GM12865 (cell line): ENCODE measurements at regions not wholly inside any gene's neighbourhood (a gene's known extent, or its start where the extent isn't known, plus 50 kb on each side); places are given as distances from the start of the nearest gene placed in this dataset.

Experiments used
- DNase-seq: peaks from one replicate; pipeline ENCODE4 v3.0.0; 2010; ENCODE audit warnings: low read depth
- H3K4me3 ChIP-seq: 2 replicates; pipeline ENCODE4 v1.5.1; 2011; ENCODE audit warnings: mild to moderate bottlenecking, low read depth, low read length, control low read depth
- CTCF ChIP-seq: IDR thresholded peaks from 2 replicates; pipeline ENCODE4 v1.5.1; 2011; ENCODE audit warnings: low read length, control low read depth, low read depth, inconsistent platforms; ENCODE audit not compliant: insufficient read depth; ENCODE audit errors: missing control alignments

GRCh38 chr2:22600999-22601398 is 784.0 kb upstream of the KLHL29 start:
- TF ChIP-seq CTCF, result no peak
- DNase-seq, result no peak
- no peak overlapping the region for H3K4me3 ChIP-seq

GRCh38 chr2:22604136-22604535 is 780.8 kb upstream of the KLHL29 start:
- H3K4me3 ChIP-seq, result no peak overlapping the region
- no peak for TF ChIP-seq CTCF
- DNase-seq, result no peak

- no peak overlapping the region for H3K4me3 ChIP-seq
- TF ChIP-seq CTCF, result no peak
- no peak for DNase-seq
Measured at GRCh38 chr2:22616031-22616430, 768.9 kb upstream of the KLHL29 start.

GRCh38 chr2:22623620-22624019 is 761.4 kb upstream of the KLHL29 start:
- DNase-seq, result no peak
- no peak for TF ChIP-seq CTCF
- H3K4me3 ChIP-seq, result no peak overlapping the region

- no peak overlapping the region for H3K4me3 ChIP-seq
- peak; percentile 24 for DNase-seq
- TF ChIP-seq CTCF, result peak; percentile 29
Measured at GRCh38 chr2:22626621-22627020, 758.4 kb upstream of the KLHL29 start.

GRCh38 chr2:22628221-22628620 is 756.8 kb upstream of the KLHL29 start:
- no peak overlapping the region for H3K4me3 ChIP-seq
- no peak for DNase-seq
- TF ChIP-seq CTCF, result no peak

- no peak overlapping the region for H3K4me3 ChIP-seq
- no peak for DNase-seq
Measured at GRCh38 chr2:22628906-22629305, 756.1 kb upstream of the KLHL29 start.

More at GRCh38 chr2:22628906-22629305, 756.1 kb upstream of the KLHL29 start:
- TF ChIP-seq CTCF, result no peak
